ENCODE measurements at regions not wholly inside any gene's neighbourhood (a gene's known extent, or its start where the extent isn't known, plus 50 kb on each side); places are given as distances from the start of the nearest gene placed in this dataset.

DNA sequence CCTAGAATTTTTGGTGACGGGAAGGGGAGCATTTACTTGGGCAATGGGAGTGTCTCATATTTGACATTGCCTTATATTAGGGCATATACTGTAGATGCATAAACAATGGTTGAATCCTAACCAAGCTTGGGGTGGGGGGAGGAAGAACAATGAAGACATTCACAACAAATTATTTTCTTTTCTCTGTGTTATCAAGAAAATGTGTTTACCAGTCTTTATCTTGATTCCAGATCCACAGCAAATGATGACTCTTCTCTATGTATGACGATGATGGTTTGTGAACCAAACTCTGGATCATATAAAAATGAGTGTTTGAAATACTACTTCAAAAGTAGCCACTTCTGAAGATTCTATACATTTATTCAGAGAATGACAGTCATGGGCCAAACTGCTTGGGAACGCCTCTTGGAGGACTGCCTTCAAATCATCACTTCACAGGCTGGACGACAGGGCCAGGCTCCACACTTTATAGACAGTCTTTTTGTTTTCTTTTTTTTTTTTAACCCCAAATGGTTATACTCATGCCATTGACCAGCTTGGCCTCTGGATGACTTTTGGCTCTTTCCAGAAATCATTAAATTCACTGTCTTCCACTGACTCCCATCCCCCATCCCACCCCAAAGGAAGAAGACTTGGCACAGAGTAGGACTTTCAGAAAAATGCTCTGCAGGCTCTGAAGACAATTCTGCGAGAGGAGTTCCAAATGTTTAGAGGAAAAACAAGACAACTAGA, 123.8 kb upstream of the LIFR start:
- Histone ChIP-seq H3K4me3 (replicated peaks in 1 of 3; ENCODE audit: low read depth in 2 of 3, low read length in 3 of 3) (no peak overlapping the region), H3K4me1 (ENCODE audit: control insufficient read depth in 1 of 2, insufficient read depth in 2 of 2, low read length in 2 of 2) (no peaks in the 10 kb centered on the region), H3K27ac (ENCODE audit: low read depth in 1 of 2, low read length in 2 of 2) (no peak overlapping the region), H3K4me2 (replicated peaks; ENCODE audit: extremely low read depth, low read length, poor library complexity, severe bottlenecking) (no peak overlapping the region), H3K27me3 (ENCODE audit: control insufficient read depth in 2 of 2, insufficient read depth in 2 of 2, low read length in 2 of 2) (no peaks in the 10 kb centered on the region), H4K20me1 (ENCODE audit: insufficient read depth, low read length) (no peaks in the 10 kb centered on the region), H3K9me3 (replicated peaks in 1 of 2; ENCODE audit: control insufficient read depth in 1 of 2, insufficient read depth in 1 of 2, low read length in 2 of 2) (no peaks in the 10 kb centered on the region), H3K9ac (ENCODE audit: insufficient read depth, low read length, poor library complexity, severe bottlenecking) (no peak overlapping the region), H3K36me3 (replicated peaks in 1 of 2; ENCODE audit: control insufficient read depth in 1 of 2, insufficient read depth in 2 of 2, low read length in 2 of 2) (no peaks in the 10 kb centered on the region), H2AFZ (ENCODE audit: insufficient read depth, low read depth, low read length, poor library complexity, severe bottlenecking) (no peak overlapping the region), H3K79me2 (ENCODE audit: insufficient read depth, low read length) (no peaks in the 10 kb centered on the region)
- WGBS (ENCODE audit: insufficient coverage) = 100% methylated on average over 2 of the region's 5 CpGs
- Mint-ChIP-seq H3K4me3 (no peak overlapping the region), H3K27ac (no peak overlapping the region), H3K36me3 (no peaks in the 10 kb centered on the region), H3K27me3 (ENCODE audit: low read depth in 3 of 3) (peaks cover 1 to 3% (median 2%) of the 10 kb centered on the region in 3 donors), H3K4me1 (no peaks in the 10 kb centered on the region), H3K9me3 (peaks cover 0 to 3% (median 0%) of the 10 kb centered on the region in 7 donors)
- DNase-seq = no peak
- intact Hi-C loops (cut with micrococcal nuclease) = no loop called here
- TF ChIP-seq, protein P1, sequence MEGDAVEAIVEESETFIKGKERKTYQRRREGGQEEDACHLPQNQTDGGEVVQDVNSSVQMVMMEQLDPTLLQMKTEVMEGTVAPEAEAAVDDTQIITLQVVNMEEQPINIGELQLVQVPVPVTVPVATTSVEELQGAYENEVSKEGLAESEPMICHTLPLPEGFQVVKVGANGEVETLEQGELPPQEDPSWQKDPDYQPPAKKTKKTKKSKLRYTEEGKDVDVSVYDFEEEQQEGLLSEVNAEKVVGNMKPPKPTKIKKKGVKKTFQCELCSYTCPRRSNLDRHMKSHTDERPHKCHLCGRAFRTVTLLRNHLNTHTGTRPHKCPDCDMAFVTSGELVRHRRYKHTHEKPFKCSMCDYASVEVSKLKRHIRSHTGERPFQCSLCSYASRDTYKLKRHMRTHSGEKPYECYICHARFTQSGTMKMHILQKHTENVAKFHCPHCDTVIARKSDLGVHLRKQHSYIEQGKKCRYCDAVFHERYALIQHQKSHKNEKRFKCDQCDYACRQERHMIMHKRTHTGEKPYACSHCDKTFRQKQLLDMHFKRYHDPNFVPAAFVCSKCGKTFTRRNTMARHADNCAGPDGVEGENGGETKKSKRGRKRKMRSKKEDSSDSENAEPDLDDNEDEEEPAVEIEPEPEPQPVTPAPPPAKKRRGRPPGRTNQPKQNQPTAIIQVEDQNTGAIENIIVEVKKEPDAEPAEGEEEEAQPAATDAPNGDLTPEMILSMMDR (IDR thresholded peaks at IDR 0.05) = no peak

GRCh38 chr5:38681029-38681706, 124.7 kb upstream of the LIFR start:
- H2AFZ ChIP-seq (ENCODE audit: insufficient read depth, low read depth, low read length, poor library complexity, severe bottlenecking) = no peak overlapping the region
- H3K9me3 ChIP-seq (replicated peaks in 1 of 2; ENCODE audit: control insufficient read depth in 1 of 2, insufficient read depth in 1 of 2, low read length in 2 of 2) = no peaks in the 10 kb centered on the region
- H3K4me1 ChIP-seq (ENCODE audit: control insufficient read depth in 1 of 2, insufficient read depth in 2 of 2, low read length in 2 of 2) = no peaks in the 10 kb centered on the region
- H3K9ac ChIP-seq (ENCODE audit: insufficient read depth, low read length, poor library complexity, severe bottlenecking) = no peak overlapping the region
- H4K20me1 ChIP-seq (ENCODE audit: insufficient read depth, low read length) = no peaks in the 10 kb centered on the region
- H3K27ac ChIP-seq (ENCODE audit: low read depth in 1 of 2, low read length in 2 of 2) = no peak overlapping the region
- TF ChIP-seq, protein P1 (IDR thresholded peaks at IDR 0.05) = no peak
- intact Hi-C loops (cut with micrococcal nuclease) = no loop called here
- peaks cover 0 to 3% (median 2%) of the 10 kb centered on the region in 3 donors for H3K27me3 Mint-ChIP-seq (ENCODE audit: low read depth in 3 of 3)
- no peak overlapping the region for H3K4me3 ChIP-seq (replicated peaks in 1 of 3; ENCODE audit: low read depth in 2 of 3, low read length in 3 of 3)
- H3K4me2 ChIP-seq (replicated peaks; ENCODE audit: extremely low read depth, low read length, poor library complexity, severe bottlenecking) = no peak overlapping the region
- peaks cover 0 to 3% (median 0%) of the 10 kb centered on the region in 7 donors for H3K9me3 Mint-ChIP-seq
- no peaks in the 10 kb centered on the region for H3K79me2 ChIP-seq (ENCODE audit: insufficient read depth, low read length)
- DNase-seq = no peak
- no peak overlapping the region for H3K4me3 Mint-ChIP-seq
- H3K36me3 ChIP-seq (replicated peaks in 1 of 2; ENCODE audit: control insufficient read depth in 1 of 2, insufficient read depth in 2 of 2, low read length in 2 of 2) = no peaks in the 10 kb centered on the region
- no peaks in the 10 kb centered on the region for H3K27me3 ChIP-seq (ENCODE audit: control insufficient read depth in 2 of 2, insufficient read depth in 2 of 2, low read length in 2 of 2)
- no peak overlapping the region for H3K27ac Mint-ChIP-seq
- no peaks in the 10 kb centered on the region for H3K4me1 Mint-ChIP-seq
- no peaks in the 10 kb centered on the region for H3K36me3 Mint-ChIP-seq
- 95% methylated on average over 2 of the region's 3 CpGs for WGBS (ENCODE audit: insufficient coverage)

Data from CD14-positive monocyte (primary cell).